ENCODE measurements at regions not wholly inside any gene's neighbourhood (a gene's known extent, or its start where the extent isn't known, plus 50 kb on each side); places are given as distances from the start of the nearest gene placed in this dataset.

DNA sequence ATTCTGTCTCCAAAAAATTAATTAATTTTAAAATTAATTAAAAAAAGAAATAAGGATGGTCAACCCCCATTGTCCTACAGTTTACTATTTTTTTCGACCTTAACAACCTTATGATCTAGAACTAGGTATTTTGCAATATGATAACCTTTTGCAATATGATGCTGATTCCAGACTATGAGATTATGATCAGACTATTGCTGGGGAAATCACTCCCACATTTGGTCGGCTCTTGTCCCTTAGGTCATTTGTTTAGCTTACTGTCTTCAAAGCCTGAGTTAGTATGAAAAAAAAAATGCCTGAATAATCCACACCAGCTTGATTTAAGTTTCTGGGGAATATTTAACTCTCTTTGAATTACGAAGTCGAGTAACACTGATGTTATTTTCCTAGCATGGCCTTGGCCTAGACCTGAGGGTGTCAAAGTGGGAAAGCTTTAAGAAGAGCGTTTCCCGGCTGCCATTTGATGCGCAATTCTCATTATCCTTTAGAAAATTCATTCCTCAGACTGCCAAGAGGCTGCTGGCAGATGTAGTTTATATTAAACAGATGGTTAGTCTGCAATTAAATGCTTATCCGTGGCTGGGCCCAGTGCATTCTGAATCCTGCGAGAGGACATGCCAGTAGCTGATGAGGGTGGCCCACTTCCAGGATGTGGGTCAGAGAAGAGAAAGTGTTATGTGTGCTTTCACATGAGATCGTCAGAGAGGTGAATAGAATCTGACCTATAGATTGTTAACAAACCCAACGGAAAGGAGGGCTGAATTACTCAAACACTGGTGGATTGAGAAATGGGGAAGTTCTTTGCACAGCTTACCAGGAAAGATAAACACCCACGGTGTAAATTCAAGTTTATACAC, 496.0 kb upstream of the THBS1 start:
- no peak for DNase-seq (ENCODE audit: low read depth)

DNA sequence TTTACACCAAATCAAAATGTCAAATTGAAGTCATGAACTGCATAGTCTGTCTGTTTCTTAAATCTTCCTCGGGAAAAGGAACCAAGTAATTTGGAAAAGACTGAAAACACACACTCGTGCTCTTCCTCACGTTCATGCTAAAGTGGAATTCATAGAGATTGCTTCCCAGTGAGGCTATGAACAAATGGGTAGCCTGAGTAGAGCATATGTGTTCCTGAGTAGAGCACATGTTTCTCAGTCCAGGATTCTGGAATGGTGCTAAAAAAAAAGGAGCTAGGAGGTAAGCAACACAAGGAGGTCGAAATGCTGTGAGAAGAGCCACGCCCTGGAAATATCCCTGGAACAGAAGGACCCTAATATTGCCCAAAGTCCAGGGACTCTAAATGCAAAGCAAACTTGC, 494.2 kb upstream of the THBS1 start:
- DNase-seq (ENCODE audit: low read depth): no peak

DNA sequence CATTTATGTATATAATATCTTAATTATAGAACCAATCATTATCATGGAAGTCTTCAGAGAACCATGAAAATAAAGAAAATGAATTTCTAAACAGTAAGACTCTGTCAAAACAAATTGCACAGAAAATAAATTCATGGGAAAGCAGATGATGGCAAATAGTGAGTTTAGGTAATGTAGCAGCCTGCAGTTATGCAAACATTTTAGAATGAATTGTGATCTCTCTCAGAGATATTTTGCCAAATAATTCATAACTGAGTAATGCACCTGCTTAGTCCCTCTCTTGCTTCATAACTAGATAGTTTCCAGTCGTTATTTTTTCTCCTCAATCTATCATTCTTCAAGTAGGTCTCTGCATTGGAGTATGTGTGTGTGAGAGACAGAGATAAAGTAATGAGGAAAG, 492.7 kb upstream of the THBS1 start:
- DNase-seq (ENCODE audit: low read depth): no peak

DNA sequence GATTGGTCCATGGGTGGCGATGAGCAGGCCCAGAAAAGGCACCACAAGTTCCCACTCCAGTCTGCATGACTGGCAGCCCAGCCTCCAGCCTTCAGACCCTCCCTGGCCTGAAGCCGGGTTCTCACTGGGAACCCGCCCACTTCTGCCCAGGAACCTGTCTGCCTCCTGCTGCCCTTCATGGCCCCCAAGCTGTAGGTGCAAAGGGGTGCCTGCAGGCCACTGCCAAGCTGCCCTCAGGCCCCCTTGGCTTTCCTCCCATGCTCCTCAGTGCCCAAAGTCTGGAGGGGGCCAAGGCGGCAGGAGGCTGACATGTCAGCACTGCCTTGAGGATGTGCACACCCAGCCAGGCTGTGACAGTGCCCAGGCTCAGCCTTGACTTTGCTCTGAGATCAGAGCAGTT, 488.5 kb upstream of the THBS1 start:
- no peak for DNase-seq (ENCODE audit: low read depth)

DNA sequence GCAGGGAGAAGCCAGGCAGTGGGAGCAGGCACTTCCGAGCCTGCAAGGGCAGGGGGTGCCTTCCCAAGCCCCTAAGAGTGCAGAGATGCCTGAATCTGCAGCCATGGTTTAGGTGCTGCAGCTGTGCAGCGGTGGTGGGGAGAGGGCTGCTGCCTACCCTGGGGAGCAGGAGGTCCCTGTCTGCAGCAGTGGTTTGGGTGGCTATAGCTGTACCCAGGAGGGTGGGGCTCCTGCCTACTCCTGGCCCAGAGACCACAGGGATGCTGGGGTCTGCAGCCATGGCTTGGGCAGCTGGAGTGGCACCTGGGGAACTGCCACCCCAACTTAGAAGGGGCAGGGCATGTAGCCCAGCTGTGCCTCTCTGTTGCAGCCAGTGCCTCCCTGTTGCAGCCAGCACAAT, 488.1 kb upstream of the THBS1 start:
- DNase-seq (ENCODE audit: low read depth): no peak

DNA sequence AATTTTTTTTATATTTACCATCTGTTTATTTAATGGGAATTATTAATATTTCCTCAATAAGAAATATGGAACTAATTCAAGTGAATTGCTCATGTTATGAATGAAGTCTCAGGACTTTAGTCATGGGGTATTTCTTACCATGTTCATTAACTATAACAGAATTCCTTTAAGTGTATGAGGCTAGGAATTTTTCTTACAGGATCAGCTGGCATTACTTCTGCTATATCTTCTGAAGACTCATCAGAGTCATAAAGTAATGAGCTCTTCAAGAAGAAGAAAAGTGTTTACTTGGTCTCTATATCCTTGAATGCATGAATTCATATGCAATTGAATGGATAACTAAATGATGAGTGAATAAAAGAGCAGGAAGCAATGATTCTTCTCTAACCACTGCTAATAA, 486.8 kb upstream of the THBS1 start:
- DNase-seq (ENCODE audit: low read depth): no peak

DNA sequence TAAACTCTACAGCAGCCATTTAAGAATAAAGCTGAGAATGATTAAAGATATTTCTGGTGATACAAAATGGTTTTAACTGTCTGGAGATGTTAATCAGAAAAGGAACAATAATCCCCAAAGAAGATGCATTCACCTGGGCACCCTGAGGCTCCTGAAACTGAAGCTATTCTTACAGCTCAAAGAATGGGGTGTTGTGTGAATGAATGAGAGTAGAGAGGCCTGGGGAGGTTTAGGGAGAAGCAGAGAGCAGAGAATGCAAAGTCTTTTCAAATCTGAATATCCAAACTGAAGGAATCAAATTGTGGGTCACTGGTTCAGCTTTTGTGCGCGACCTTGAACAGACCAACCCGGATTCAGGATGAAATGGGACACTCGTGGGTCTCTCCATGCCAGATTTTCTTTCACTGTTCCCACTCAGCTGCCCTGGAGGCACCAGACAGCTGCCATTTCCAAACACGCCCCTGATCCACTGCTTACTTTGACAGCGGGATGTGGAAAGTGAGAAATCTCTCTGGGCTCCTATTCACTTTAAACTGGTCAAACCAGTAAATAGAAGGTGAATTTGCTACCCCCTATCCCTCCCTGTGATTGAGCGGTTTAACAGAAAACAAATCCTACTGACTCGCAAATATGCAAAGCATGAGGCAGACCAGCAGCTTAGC, 485.5 kb upstream of the THBS1 start:
- no peak for DNase-seq (ENCODE audit: low read depth)

DNA sequence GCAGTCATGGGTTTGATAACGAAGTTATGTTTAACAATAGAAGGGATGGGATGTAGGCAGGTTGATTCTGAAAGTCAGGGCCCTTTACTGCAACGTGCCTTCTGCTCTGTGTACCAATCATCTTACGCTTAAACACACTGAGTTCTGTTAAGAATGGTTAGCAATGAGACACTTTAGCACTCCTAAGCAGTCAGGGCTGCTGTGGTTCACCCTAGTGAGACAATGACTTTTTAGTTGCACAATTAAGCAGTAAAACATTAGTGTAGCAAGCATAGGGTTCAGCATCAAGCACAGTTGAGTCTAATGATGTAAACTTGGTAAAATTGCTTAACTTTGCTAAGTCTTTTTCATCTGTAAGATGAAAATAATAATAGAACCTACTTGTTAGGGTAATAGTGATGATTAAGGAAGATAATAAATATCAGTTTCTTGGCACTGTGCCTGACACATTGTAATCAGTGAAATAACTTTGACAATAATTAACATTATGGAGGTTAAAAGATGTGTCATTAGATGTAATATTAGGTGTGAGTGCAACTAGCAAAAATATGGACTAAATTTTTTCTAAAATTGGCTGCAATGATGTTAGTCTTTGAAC, 484.2 kb upstream of the THBS1 start:
- DNase-seq (ENCODE audit: low read depth): no peak

DNA sequence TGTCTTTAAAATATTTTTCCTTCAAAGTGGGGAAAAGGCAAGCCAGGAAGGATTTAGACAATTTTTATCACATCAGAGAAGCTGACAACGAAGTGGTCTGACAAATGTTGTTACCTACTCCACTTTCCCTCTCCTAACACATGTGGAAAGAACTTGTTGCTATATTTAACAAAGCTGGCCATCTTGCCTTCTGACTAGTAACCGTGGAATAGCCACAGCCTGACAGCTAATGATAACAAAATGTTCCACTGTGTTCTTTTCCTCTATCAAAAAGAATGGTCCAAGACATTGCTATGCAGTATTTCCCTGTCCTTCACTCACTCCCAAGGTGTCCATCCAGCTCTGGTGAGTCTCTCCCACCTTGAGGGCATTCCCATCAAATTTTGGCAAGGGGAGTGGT, 481.4 kb upstream of the THBS1 start:
- DNase-seq (ENCODE audit: low read depth): no peak

DNA sequence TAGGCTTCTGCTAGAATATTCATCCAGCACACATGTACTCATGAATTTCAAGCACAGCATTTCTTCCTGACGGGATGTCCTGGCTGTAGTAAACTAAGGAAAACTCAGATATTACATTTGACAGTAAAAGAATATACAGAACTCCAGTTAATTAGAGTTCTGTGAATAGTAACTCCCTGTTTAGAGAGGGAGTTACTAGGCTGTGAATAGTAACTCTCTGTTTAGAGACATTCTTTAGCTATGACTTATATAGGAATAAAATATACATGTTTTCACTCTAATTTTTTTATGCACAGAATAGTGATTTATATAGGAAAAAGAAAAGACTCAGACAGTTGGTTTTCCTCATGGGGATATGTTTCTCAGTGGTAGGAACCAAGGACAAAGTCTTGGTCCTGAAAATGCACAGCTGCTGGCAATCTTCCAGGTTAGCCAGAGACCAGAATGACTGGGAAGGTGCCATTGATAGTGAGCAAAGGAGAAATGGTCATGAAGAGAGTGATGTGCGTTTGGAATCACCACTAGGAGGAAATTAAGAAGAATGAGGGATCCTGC, 480.7 kb upstream of the THBS1 start:
- no peak for DNase-seq (ENCODE audit: low read depth)

DNA sequence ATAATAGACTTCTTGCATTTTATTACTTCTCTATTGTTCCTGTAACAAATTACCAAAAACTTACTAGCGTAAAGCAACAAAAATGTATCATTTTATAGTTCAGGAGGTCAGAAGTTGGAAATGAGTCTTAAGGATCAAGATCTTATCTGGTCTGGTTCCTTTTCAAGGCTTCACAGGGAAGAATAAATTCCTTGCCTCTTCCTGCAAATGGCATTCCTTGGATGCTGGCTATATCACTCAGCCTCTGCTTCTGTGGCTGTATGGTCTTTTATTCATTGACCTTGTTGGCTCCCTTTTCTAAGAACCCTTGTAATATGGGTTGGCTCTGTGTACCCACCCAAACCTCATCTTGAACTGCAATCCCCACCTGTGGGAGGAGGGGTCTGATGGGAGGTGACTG, 478.4 kb upstream of the THBS1 start:
- DNase-seq (ENCODE audit: low read depth): no peak

DNA sequence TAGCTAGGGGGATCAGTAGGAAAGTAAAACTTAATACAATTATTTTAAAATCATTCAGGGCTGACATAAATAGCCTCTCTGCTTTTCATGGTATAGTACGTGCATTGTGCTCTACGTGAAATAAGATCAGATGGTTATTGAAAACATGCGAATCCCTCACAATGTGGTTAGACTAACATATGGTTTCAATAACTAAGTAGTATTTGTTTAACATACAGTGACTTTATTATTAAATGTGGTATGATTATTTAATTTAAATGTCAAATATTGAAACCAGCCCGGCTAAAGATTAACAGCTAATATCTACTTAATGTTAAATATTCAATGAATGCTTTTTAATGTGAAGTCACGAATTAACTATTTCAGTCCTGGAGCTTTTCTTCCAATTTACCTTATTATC, 473.9 kb upstream of the THBS1 start:
- no peak for DNase-seq (ENCODE audit: low read depth)

DNA sequence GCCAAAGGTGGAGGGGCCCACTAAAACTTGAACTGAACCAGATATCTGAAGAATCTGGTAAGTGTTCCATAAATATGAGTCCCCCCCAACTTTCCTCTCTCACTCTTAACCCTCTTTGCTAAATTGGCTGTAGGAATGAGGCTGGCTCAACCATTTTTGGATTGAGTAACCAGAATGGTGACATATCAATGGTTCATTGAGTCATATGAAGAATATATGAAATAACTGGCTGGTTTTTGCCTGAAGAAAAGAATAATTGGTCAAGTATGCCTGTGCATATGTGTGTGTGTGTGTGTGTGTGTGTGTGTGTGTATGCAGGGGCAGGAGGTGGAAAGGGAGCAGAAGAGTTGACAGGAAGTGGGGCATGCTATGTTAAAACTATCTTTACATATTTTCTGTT, 472.9 kb upstream of the THBS1 start:
- no peak for DNase-seq (ENCODE audit: low read depth)

DNA sequence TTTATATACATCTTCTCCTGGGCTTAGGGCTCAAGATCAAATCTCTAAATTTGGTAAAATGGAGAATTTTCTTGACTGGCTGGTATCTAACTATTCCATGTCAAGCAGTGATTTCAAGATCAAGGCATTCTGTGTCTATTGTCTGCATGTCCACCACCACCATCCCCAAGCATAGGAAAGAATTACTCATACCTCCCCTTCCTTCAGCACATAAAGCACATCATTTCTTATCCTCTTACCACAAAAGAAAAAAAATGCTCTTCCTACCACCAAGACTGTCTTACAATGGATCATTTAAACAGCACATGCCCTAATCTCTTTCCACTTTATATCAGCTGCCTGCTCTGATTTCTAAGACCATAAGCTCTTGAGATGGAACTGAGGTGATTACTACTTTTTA, 470.5 kb upstream of the THBS1 start:
- DNase-seq (ENCODE audit: low read depth): no peak

DNA sequence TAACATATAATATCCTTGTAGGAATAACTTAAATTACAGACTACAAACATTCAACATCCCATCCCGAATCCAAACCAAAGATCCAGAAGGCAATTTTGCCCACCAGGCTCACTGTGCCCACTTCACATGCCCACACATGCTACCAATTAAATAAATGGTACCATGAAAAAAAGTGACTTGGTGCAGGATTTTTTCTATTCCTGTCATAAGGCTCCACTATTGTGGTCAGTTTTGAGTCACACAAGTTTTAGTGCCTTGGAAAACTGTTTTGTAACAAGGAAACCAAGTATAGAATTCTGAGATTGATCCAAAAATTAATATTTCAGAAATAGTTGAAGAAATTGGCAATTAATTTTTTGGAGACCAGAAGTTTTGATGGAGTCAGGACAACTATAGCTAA, 470.1 kb upstream of the THBS1 start:
- DNase-seq (ENCODE audit: low read depth): no peak

DNA sequence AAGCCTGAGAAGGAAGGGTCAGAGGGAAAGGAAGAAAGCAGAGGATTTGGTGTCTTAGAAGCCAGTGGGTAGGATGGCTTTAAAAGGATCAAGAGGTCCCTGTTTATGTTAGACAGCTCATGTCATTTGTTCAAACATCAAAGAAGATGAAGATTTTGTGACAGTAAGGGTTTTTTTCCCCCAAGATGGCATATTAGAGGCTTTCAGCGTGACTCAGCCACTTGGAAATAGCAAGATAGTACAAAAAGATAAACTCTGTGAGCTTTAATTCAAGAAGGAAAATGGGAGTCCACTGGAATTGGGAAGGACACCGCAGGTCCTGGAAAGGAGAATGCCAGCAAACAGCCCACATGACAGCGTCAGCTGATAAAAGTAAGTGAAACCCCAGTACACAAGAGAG, 467.1 kb upstream of the THBS1 start:
- no peak for DNase-seq (ENCODE audit: low read depth)

DNA sequence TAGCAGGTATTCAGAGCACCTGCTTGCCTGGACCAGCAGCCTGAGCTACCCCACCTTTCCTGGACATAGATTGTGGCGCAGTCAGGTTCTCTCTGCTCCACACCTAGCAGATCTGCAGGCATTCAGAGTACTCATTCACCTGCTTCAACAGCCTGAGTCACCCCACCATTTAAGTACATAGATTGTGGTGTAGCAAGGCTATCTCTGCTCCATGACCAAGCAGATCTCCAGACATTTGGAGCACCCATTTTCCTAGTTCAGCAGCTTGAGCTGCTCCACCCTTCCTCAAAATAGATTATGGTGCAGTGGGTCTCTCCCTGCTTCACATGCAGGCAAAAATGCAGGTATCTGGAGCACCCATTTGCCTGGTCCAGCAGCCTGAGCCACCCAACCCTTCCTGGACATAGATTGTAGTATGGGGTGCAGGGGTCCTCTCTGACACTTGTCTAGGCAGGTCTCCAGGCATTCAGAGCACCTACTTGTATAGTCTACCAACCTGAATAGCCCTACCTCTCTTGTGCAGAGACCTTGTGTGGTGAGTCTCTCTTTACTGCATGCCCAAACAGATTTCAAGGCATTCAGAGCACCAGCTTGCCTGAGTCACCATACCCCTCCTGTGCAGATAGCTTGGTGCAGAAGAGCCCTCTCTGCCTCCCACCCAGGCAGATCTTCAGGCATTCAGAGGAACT, 466.0 kb upstream of the THBS1 start:
- no peak for DNase-seq (ENCODE audit: low read depth)

DNA sequence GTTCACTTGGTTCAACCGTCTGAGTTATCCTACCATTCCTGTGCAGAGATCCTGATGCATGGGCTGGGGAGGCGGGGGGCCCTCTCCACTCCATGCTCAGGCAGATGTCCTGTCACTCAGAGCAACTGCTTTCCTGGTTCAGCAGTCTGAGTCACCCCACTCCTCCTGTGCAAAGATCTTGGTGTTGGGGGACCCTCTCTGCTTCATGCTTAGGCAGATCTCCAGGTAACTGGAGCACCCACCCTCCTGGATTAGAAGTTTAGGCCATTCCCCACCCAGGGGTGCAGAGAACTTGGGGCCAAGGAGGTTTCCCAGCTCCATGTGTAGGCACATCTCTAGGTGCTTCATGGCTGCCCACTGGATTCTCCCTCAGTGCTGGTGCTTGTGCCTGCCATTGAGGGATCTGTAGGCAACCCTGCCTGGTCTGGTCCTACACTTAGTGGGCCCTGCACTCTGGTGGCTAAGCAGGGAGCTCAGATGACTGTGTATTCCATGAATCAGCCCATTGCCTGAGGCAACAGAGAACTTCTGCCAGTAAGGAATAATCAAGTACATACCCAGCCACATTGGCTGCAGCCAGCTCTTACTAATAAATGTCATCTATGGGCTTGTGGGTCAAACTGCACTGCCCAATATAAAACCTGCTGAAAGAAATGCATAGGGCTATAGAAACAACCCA, 465.4 kb upstream of the THBS1 start:
- DNase-seq (ENCODE audit: low read depth): no peak

DNA sequence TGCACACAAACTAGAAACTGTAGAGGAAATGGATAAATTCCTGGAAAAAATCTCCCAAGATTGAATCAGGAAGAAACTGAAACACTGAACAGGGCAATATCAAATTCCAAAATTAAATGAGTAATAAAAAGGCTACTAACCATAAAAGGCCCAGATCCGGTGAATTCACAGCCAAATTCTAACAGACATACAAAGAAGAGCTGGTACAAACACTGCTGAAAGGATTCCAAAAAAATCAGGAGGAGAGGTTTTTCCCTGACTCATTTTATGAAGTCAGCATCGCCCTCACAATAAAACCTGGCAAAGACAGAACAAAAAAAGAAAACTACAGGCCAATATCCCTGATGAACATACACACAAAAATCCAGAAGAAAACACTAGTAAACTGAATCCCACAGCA, 462.4 kb upstream of the THBS1 start:
- no peak for DNase-seq (ENCODE audit: low read depth)

DNA sequence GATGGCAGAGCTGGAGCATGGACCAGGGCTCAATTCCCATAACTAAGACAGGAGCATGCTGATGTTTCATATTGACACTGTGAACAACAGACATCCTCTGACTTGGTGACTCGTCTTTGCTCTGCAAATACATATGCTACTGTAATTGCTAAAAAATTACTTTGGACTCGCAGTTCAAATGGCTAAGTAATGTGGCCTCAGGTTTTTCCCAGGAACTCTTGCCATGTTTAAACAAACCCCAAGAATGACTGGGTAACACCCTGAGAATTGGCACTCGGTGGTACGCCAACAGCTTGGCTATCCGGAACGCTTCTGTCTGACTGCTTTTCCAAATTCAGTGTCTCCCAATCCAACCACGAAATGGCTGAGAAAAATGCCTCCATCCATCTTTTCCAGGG, 456.7 kb upstream of the THBS1 start:
- DNase-seq (ENCODE audit: low read depth): no peak

DNA sequence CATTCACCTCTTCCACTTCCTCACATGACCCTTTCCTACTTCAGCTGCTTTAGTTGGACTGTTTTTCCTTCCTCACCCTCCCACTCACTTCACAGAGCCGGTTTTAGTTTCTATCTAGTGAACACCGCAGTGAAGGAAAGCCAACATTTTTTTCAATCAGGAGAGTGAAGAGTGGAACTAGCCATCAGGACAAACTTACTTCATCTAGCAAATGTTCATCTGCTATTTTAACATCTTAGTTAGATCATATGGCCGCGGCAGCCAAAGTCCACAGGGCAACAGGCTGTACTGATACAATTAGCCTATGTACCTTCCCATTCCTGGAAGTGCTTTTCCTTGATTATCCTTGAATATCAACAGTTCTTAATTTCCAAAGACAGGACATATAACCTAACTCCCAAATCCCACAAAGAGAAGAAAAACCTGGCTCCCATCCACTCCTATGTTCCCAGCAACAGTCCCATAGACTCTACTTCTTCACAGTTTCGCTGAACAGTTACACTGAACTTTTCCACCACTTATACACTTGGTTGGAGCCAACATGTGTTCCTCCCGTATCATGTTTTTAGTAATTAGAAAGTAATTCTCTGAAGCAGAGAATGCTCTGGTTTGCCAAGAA, 456.2 kb upstream of the THBS1 start:
- no peak for DNase-seq (ENCODE audit: low read depth)

DNA sequence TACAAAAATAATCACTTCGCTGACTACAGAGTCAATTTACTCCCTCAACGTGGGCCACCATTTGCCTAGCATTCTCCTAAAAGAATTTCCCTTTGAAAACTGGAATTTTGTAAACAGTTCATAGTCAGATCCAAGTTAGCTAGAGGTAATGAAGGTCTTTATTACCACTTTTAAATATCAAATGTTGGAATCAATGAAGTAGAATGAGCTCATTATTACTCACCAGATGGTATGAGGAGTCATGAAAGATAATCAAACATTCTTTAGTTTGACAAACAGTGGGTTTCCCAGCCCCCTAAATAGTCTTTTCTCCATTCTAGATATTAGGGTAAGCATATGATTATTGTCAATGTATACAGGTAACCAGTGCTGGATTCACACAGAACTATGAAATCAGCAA, 455.7 kb upstream of the THBS1 start:
- DNase-seq (ENCODE audit: low read depth): no peak

Data from activated T-cell treated with anti-CD3 and anti-CD28 coated beads for 24 hours (primary cell).